NCI-H2196 treated with DMSO at 0.1 percent for 48 hours (cell line): ENCODE measurements at regions not wholly inside any gene's neighbourhood (a gene's known extent, or its start where the extent isn't known, plus 50 kb on each side); places are given as distances from the start of the nearest gene placed in this dataset.
"Not testable (repeated sequence)": the region's sequence is repeated elsewhere in the genome, so short reads cannot be mapped to it uniquely, and the experiment has no call there.

Source experiments
- DNase-seq: peaks from one replicate; lab custom pipeline; 2025; ENCODE audit not compliant: unreplicated experiment; lab: John Stamatoyannopoulos, UW

DNA sequence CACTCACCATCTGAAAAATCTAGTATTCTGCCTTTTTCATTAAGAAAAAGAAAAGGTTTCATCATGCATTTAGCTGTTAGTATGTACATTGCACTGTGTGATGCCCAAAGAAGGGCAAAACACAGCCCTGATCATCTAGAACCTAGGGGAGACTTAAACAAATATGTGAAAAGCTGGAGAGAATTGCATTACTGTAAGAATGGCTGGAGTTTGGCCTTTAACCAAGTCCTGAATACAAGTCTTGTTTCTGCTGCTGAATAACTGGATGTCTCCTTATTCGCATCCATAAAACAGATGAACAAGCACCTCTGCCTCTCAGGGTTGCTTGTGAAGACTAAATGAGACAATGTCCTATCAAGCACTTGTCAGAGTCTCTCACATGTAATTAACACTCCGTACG lies 233.4 kb upstream of the LRTM1 start:
- DNase-seq, result no peak

DNA sequence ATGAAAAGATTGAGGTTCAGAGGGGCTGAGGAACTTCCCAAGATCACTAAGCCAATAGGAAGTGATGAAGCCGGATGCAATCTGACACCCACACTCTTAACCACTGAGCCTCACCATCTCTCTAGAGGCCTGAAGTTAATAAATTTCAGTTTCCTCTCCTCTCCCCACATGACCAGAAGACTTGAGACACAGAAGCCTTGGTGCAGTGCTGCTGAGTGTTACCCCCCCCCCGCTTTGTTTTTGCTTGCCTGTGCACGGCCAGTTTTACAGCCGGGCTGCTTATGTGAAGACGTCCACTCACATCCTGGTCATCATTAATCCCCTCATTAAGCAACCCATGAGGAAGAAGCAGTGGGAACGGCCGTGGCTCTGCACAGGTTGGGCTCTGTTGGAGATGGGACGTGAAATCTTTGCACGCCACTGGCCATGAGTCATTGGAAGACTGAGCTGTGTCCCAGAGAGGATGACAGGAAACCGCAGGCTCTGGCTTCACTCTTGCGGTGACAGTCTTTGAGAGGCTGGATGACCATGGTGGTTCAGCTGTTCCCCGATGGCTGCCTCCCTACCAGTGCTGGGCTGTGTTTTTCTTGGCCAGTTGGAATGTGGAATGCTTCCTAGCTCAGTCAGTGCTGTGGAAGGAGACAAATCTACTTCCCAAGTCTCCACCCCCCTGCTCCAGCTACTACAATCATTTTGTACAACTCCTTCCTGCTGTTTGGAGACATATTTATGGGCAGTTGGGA lies 232.6 kb upstream of the LRTM1 start:
- no peak for DNase-seq

DNA sequence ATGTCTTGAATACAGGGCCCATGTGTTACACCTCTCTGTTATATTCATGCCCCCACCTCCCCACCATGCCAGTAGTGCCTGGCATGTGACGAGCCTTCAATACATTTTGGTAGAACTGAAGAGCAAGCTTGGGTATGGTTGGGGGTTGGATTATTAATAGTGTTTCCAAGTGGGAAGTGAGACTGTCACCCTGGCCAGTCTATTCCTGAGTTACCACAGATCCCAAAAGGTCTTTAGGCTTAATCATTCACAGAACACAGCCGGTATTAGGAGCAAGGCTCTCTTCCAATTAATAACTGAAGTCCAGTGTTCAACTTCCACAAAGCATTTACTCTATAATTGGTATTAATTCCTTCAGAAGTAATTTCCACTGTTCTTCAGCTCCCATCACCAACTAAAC lies 231.9 kb upstream of the LRTM1 start:
- no peak for DNase-seq

DNA sequence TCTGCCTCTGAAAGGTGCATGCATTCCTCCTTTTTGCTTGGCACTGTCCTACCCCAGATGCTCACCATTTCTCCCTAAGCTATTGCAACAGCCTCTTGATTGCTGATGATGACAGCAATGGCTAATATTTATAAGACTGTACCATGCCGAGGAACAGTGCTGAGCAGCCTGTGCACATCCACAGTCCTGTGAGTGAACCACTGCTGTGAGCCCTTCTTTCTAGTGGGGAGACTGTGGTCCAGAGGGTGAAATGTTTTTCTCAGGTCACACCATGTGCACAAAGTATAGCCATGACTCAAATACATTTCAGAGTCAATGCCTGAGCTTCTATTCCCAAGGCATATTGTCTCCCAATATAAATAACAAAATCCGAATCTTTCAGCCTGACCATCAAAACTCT lies 231.2 kb upstream of the LRTM1 start:
- DNase-seq, result no peak

DNA sequence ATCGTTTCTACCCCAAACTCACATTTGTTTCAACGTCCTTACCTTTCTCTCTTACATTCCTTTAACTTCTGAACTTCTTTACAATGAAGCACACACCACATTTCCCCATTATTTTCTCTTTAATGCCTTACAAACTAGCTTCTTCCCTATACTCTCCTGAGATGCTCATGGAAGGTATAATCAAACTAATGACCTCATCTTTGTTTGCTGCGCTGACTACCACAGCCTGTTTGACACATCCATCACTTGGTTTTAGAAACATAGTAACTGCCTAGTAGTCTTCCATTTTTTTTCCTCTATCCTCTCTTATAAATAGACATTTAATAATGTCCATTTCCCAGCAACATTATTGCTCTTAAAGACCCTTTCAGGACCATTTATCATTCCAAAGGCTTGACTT lies 230.5 kb upstream of the LRTM1 start:
- DNase-seq, result no peak

DNA sequence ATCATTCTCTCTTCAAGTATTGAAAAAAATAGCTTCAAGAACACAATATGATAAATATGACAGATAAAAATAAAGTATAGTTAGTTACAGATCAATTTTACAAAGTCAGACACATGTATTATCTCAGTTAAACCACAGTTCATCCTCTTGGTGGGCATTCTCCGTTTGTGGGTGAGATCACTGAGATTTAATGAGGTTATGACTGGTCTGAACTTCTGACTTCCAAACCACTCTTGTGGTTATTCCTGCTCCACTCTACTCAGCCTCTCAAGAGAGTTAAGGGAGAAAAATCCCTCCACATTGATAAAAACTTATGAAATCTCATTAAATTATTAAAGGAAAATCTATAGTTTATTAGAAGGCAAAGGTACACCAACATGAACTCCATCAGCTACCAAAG lies 229.9 kb upstream of the LRTM1 start:
- DNase-seq, result no peak

DNA sequence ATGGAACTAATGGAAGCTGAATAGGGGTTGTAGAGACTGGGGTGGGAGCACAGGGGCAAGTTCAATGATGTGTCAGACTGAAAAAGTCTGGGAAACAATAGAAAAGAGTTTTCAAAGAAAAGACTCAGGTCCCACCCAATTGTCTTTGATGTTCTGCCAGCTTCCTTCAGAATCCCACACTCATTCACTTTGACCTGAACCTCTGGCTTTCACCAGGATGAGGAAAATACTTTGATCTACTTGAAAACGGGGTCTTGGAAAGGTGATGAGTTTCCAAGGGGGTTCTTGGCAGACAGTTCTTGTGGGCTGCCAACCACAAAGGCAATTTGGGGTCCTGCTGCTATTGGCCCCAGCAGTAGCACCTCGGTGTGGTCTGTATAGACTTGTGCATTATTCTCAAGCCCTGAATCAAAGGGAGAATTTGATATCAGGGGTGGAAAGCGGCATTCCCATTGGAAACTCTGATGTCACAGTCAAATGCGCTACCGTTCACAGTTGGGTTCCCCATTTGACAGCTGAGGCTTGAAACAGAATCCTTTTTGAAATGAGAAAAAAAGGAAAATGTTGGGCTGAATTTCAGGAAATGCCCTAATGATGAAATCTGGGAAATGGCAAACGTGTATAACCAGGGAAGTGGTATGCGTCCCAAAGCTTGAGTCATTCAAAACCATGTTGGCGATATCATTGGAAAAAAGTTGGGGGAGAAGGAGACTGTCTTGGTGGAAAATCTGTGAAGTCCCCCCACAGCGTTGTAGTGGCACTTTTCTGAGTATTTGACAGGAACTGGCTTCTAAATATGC lies 229.2 kb upstream of the LRTM1 start:
- no peak for DNase-seq

DNA sequence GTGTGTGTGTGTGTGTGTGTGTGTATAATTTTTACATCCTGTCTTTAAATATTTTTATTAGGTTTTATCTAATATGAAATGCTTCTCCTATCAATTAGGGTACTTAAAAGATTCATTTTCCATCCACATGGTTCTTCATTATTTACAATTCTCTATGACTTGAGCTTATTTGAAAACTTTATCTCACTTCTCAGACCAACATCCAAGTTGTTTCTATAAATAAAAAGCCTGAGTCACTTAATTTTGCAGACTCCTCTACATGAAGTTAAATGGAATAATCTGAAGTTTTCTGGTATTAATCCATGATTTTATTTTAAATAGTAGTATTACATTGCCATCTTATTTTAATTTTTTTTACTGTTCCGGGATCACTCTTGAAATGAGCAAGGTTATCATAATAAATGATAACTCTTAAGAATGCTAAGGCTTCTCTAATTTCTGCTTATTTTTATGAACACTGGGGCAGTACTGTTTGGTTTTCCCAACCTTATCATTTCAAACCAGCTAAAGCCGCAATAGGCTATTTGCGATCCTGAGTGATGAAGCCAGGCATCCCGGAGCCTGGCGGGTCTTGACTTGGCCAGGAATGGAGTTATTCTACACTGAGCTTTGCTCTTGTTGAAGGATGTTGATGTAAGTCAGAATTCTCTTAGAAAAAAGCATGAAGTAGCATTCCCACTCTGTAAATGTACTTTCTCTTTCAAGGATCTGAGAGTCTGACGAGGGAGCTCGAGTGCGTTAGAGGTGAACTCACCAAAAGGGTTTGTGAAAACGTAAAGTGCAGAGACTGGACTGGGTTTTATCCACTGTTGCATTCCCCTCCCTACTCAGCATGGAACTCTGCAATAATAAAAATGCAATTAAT lies 220.2 kb upstream of the LRTM1 start:
- no peak for DNase-seq

DNA sequence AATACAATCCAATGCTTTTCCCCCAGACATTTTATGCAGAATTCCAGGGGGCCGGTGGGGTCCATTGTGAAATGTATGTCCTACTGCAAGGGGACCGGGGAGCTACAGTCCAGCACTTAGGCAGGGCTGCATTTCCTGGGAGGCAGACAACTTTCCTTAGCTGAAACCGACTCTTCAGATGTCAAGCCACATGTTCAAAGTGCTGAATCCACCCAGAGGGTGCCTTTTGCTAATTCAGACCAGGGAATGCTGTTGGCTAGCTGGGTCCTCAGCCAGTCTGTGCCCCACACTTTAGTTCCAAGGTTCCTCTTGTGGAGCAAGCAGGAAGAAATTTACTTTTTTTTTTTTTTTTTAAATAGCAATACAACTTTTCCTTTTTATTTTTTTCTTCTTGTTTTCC lies 219.5 kb upstream of the LRTM1 start:
- DNase-seq, result no peak

DNA sequence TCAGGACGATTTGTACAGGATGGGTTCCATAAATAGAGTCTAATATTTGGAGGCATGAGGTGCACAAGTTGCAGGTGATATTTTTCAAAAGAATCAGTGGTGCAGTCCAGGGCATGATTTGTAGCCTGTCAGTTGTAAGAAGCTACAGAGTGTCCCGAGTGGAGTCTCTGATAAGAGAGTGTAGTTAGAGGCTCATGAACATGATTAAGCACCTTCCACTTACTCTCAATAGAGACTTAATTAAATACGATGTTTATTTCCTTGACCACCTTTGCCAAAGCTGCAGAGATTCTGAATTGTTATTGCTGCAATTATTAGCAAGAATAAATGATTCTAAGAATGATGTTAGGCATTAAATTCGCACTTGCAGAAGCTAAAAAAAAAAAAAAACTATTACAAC lies 218.4 kb upstream of the LRTM1 start:
- DNase-seq, result no peak

DNA sequence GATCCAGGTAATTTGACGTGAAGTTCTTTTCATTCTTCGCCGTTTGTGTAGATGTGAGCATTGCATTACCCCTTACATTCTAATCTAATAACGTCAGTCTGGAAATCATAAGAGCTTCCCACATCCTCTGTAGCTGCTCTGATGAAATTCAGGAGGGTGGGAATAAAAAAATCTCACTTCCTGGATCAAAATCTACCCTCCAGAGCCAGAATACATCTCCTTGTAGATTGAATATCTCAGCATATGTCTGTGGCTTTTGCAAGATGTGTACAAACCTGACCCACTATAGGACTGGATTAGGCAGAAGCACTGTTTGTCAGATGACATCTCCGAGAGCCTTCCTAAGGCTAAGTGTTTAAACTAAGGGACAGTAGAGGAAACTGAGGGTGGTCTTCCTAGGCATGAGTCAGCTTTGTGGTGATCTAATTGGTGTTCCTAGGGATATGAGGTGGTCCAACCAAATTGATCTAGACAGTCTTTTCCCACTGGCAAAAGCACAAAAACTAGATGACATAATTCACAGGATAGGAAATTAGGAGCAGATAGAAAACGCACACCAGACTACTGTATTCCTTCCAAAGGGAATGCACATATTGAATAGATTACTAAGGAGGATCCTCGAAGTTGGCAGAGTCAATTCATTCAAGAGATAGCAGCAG lies 216.3 kb upstream of the LRTM1 start:
- no peak for DNase-seq

DNA sequence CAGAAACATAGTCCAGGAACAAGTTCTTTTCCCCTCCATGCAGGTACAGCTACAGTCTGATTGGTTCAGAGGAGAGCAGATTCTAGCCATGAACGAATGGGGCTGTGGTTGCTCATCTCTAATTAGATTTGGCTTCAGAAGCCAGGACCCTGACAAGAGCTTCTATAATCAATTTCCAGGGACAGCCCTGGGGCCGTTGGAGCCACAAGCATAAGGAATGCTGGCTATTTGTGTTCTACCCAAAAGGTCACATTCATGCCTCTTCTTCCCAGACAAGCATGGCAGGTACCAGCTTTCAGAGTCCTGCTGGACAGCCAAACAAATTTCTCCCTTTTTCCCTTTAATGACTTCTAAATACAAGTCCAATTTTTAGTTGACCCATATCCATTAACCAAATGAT lies 215.5 kb upstream of the LRTM1 start:
- no peak for DNase-seq

DNA sequence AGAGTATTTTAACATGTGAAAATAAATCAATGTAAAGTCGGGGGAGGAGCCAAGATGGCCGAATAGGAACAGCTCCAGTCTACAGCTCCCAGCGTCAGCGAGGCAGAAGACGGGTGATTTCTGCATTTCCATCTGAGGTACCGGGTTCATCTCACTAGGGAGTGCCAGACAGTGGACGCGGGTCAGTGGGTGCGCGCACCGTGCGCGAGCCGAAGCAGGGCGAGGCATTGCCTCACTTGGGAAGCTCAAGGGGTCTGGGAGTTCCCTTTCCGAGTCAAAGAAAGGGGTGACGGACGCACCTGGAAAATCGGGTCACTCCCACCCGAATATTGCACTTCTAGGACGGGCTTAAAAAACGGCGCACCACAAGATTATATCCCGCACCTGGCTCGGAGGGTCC lies 208.4 kb upstream of the LRTM1 start:
- DNase-seq, result not testable (repeated sequence)

DNA sequence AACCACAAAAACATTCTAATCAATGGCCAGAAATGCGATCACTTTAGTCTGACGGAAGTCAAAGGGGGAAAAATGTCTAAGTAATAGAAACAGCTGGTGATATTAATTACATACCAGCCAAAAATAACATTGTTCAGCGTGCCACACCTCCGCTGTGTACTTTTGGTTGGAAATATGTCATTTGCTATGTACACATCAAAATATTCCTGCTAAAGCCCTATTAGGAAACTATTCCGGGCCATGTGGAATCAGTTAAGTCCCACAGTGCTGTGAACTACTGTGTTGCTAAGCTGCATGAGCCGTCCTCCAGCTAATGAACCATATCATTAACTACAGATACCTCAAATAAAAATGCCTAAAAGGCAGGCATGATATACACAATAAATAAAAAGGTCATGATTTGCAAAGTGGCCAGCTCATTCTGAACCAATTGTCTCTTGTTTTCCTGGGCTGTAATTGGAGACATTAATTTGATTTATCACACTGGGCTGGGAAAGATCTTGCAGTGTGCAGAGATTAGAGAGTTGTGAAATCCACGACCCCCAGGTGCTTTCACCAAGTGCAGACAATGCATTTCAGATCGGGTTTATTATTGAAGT lies 200.5 kb upstream of the LRTM1 start:
- DNase-seq, result no peak

DNA sequence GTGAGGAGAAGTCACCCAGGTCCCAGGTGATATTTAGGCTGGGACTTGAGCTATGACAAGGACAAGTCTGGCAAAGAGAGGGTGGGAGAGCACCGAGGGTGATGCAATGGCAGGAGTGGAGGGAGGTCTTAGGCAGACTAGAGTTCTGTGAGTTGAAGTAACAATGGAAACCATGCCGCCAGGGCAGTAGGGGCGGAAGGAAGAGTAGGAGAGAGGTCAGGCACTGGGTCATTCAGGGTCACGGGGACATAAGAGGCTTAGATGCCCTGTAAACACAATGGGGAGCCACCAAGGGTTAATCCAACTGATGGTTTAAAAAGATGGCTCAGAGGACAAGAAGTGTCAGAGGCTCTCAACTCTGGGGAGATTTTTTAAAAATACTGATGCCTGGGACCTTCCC lies 199.7 kb upstream of the LRTM1 start:
- DNase-seq, result no peak

DNA sequence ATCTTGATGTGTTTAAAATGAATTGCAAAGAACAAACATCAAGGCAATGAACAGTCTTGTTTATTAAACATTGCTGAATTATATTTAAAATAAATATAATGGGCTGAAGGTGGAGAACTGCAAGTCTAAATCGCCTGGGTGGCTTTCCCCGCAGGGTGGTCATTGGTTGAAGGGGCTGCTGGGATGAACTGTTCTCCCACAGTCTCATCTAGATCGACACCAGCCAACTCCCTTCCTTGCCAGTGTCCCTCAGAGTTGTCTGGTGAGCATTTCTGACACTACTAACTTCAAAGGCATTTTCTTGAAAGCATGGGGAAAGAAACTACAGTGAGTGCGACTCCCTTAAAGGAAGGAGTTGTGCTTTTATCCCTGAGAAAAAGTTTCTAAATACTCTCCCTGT lies 196.5 kb upstream of the LRTM1 start:
- no peak for DNase-seq
